Sigmoid colon (tissue), 6 donors: ENCODE measurements at regions not wholly inside any gene's neighbourhood (a gene's known extent, or its start where the extent isn't known, plus 50 kb on each side); places are given as distances from the start of the nearest gene placed in this dataset.

Source experiments
- DNase-seq: peaks from one replicate; pipeline ENCODE4 v3.0.0-alpha.2; 2019
- H3K27ac ChIP-seq, 4 donors: fragments of 200-600 bp; sonication (generic); one replicate each; pipeline ENCODE4 v1.5.1; 2016 to 2019; ENCODE audit warnings: mild to moderate bottlenecking in 1 of 4
- H3K27me3 ChIP-seq, 3 donors: fragments of 200-600 bp; sonication (generic); one replicate each; pipeline ENCODE4 v1.5.1; 2019; ENCODE audit warnings: mild to moderate bottlenecking in 1 of 3
- H3K36me3 ChIP-seq, 4 donors: fragments of 200-600 bp; sonication (generic); one replicate each; pipeline ENCODE4 v1.5.1; 2016 to 2019
- H3K4me1 ChIP-seq, 4 donors: fragments of 200-600 bp; sonication (generic); one replicate each; pipeline ENCODE4 v1.5.1; 2017 to 2019
- H3K4me3 ChIP-seq, 4 donors: fragments of 200-600 bp; sonication (generic); one replicate each; pipeline ENCODE4 v1.5.1; 2017 to 2019; ENCODE audit warnings: mild to moderate bottlenecking in 2 of 4, moderate library complexity in 1 of 4
- H3K9me3 ChIP-seq, 4 donors: fragments of 200-600 bp in 3 of 4; sonication (generic) in 3 of 4; one replicate each; pipeline versions ENCODE4 v1.5.1 to v1.6.1; 2013 to 2019
- CTCF ChIP-seq, 4 experiments: fragments of 450-650 bp in 3 of 4; fragments of 200-600 bp in 1 of 4; IDR thresholded peaks; one replicate each; pipeline ENCODE4 v1.5.1; 2016 to 2019; ENCODE audit warnings: antibody characterized with exemption in 4 of 4, mild to moderate bottlenecking in 3 of 4, moderate library complexity in 2 of 4
- EP300 ChIP-seq, 4 donors: sonication (generic); formaldehyde crosslinking; IDR thresholded peaks; one replicate each; pipeline ENCODE4 v1.6.1; 2017; ENCODE audit warnings: antibody characterized with exemption in 4 of 4
- POLR2A ChIP-seq, 2 donors: fragments of 450-650 bp; IDR thresholded peaks; one replicate each; pipeline ENCODE4 v1.6.1; 2016; ENCODE audit warnings: antibody characterized with exemption in 2 of 2, mild to moderate bottlenecking in 2 of 2, moderate library complexity in 2 of 2
- POLR2AphosphoS5 ChIP-seq, 4 donors: sonication (generic); formaldehyde crosslinking; IDR thresholded peaks; one replicate each; pipeline ENCODE4 v1.6.1; 2017; ENCODE audit warnings: antibody characterized with exemption in 4 of 4
- WGBS, 2 donors: extraction: QIAGEN DNeasy Blood & Tissue Kit; methylation state at CpG; one replicate each; pipeline ENCODE4 v1.1.7; 2013; 5-methylcytosine and 5-hydroxymethylcytosine counted together
- intact Hi-C: fragments of 100-400 bp; cut with DNase I; formaldehyde crosslinking; loops from one replicate; pipeline ENCODE4 v1.15.1; 2023
- donor health status: healthy with polysubstance abuse.
- donor health status: healthy.

GRCh38 chr5:136840601-136841000 is 475.3 kb upstream of the TRPC7 start:
- TF ChIP-seq EP300 (IDR thresholded peaks at IDR 0.05): no peak
- TF ChIP-seq CTCF (IDR thresholded peaks at IDR 0.05): no peak
- TF ChIP-seq POLR2AphosphoS5 (IDR thresholded peaks at IDR 0.05): no peak
- no peak for TF ChIP-seq POLR2A (IDR thresholded peaks at IDR 0.05)
- H3K4me1 ChIP-seq: no peaks in the 10 kb centered on the region
- no peak overlapping the region for H3K27ac ChIP-seq
- H3K36me3 ChIP-seq: no peaks in the 10 kb centered on the region
- H3K27me3 ChIP-seq: no peaks in the 10 kb centered on the region
- no peaks in the 10 kb centered on the region for H3K9me3 ChIP-seq
- H3K4me3 ChIP-seq: no peak overlapping the region
- no peak for DNase-seq
- intact Hi-C loops: no loop called here

GRCh38 chr5:136836093-136836492 is 470.7 kb upstream of the TRPC7 start:
- TF ChIP-seq POLR2A (IDR thresholded peaks at IDR 0.05): no peak
- no peak for TF ChIP-seq POLR2AphosphoS5 (IDR thresholded peaks at IDR 0.05)
- TF ChIP-seq CTCF (IDR thresholded peaks at IDR 0.05): no peak
- TF ChIP-seq EP300 (IDR thresholded peaks at IDR 0.05): no peak
- intact Hi-C loops: no loop called here

GRCh38 chr5:136820848-136821247 is 455.5 kb upstream of the TRPC7 start:
- no peak for TF ChIP-seq CTCF (IDR thresholded peaks at IDR 0.05)
- no peak for TF ChIP-seq POLR2A (IDR thresholded peaks at IDR 0.05)
- TF ChIP-seq EP300 (IDR thresholded peaks at IDR 0.05): no peak
- Histone ChIP-seq H3K27ac (no peak overlapping the region), H3K9me3 (peaks cover 0 to 4% (median 0%) of the 10 kb centered on the region in 4 donors), H3K27me3 (no peaks in the 10 kb centered on the region), H3K36me3 (no peaks in the 10 kb centered on the region), H3K4me3 (no peak overlapping the region), H3K4me1 (no peaks in the 10 kb centered on the region)
- WGBS, 2 donors: 83 to 92% methylated on average over 1 of the region's 1 CpG
- DNase-seq: no peak
- intact Hi-C loops: no loop called here

More at GRCh38 chr5:136836093-136836492, 470.7 kb upstream of the TRPC7 start:
- no peak for DNase-seq
- no peaks in the 10 kb centered on the region for H3K4me1 ChIP-seq
- no peaks in the 10 kb centered on the region for H3K9me3 ChIP-seq
- H3K4me3 ChIP-seq: no peak overlapping the region
- no peak overlapping the region for H3K27ac ChIP-seq
- H3K36me3 ChIP-seq: no peaks in the 10 kb centered on the region
- 76 to 79% methylated on average over 1 of the region's 1 CpG for WGBS, 2 donors
- no peaks in the 10 kb centered on the region for H3K27me3 ChIP-seq

- Histone ChIP-seq H3K4me3 (no peak overlapping the region), H3K36me3 (no peaks in the 10 kb centered on the region), H3K27ac (no peak overlapping the region), H3K9me3 (peaks cover 0 to 4% (median 0%) of the 10 kb centered on the region in 4 donors), H3K4me1 (no peaks in the 10 kb centered on the region), H3K27me3 (no peaks in the 10 kb centered on the region)
- TF ChIP-seq POLR2A (IDR thresholded peaks at IDR 0.05): no peak
- no peak for TF ChIP-seq CTCF (IDR thresholded peaks at IDR 0.05)
- no peak for TF ChIP-seq EP300 (IDR thresholded peaks at IDR 0.05)
- TF ChIP-seq POLR2AphosphoS5 (IDR thresholded peaks at IDR 0.05): no peak
- intact Hi-C loops: no loop called here
- 74 to 88% methylated on average over 1 of the region's 1 CpG for WGBS, 2 donors
- DNase-seq: no peak
Measured at GRCh38 chr5:136819526-136820302, 454.4 kb upstream of the TRPC7 start.

GRCh38 chr5:136816327-136816726 is 451.0 kb upstream of the TRPC7 start:
- 86 to 88% methylated on average over 2 of the region's 2 CpGs for WGBS, 2 donors

More at GRCh38 chr5:136816327-136816726, 451.0 kb upstream of the TRPC7 start:
- H3K4me1 ChIP-seq: peaks cover 0 to 8% (median 5%) of the 10 kb centered on the region in 4 donors
- H3K27ac ChIP-seq: no peak overlapping the region
- intact Hi-C loops: no loop called here
- H3K4me3 ChIP-seq: no peak overlapping the region
- H3K9me3 ChIP-seq: no peaks in the 10 kb centered on the region
- no peaks in the 10 kb centered on the region for H3K36me3 ChIP-seq
- no peak for DNase-seq
- no peaks in the 10 kb centered on the region for H3K27me3 ChIP-seq
- TF ChIP-seq CTCF (IDR thresholded peaks at IDR 0.05) (no peak), POLR2A (IDR thresholded peaks at IDR 0.05) (no peak), EP300 (IDR thresholded peaks at IDR 0.05) (no peak), POLR2AphosphoS5 (IDR thresholded peaks at IDR 0.05) (no peak)
